Hepatocyte (in vitro differentiated cells): ENCODE measurements at regions not wholly inside any gene's neighbourhood (a gene's known extent, or its start where the extent isn't known, plus 50 kb on each side); places are given as distances from the start of the nearest gene placed in this dataset.

Experiments used
- DNase-seq: peaks from one replicate; pipeline ENCODE4 v3.0.0-alpha.2; 2016; ENCODE audit warnings: low spot score
- H2AFZ ChIP-seq: fragments of 200-600 bp; sonication (generic); 2 replicates; pipeline ENCODE4 v1.6.0; 2016; ENCODE audit warnings: antibody characterized with exemption, mild to moderate bottlenecking
- H3K27ac ChIP-seq: fragments of 200-600 bp; sonication (generic); 2 replicates; pipeline ENCODE4 v1.5.1; 2016; ENCODE audit warnings: mild to moderate bottlenecking
- H3K27me3 ChIP-seq: fragments of 200-600 bp; sonication (generic); 2 replicates; pipeline ENCODE4 v1.6.1; 2016
- H3K36me3 ChIP-seq: fragments of 200-600 bp; sonication (generic); replicated peaks from 2 replicates; pipeline ENCODE4 v1.5.1; 2016; ENCODE audit warnings: low read depth; ENCODE audit not compliant: insufficient read depth
- H3K4me1 ChIP-seq: fragments of 200-600 bp; sonication (generic); 2 replicates; pipeline ENCODE4 v1.5.1; 2016; ENCODE audit warnings: mild to moderate bottlenecking, moderate library complexity; ENCODE audit not compliant: insufficient read depth
- H3K4me2 ChIP-seq: fragments of 200-600 bp; sonication (generic); 2 replicates; pipeline ENCODE4 v1.6.0; 2016
- H3K4me3 ChIP-seq: fragments of 200-600 bp; sonication (generic); 2 replicates; pipeline ENCODE4 v1.5.1; 2016; ENCODE audit warnings: mild to moderate bottlenecking
- H3K79me2 ChIP-seq: fragments of 200-600 bp; sonication (generic); 2 replicates; pipeline ENCODE4 v1.6.0; 2017; ENCODE audit warnings: mild to moderate bottlenecking
- H3K9me2 ChIP-seq: fragments of 200-600 bp; sonication (generic); replicated peaks from 2 replicates; pipeline ENCODE4 v1.6.0; 2017; ENCODE audit warnings: mild to moderate bottlenecking; ENCODE audit not compliant: insufficient read depth
- H3K9me3 ChIP-seq: fragments of 200-600 bp; sonication (generic); 2 replicates; pipeline ENCODE4 v1.5.1; 2016; ENCODE audit warnings: low read depth, mild to moderate bottlenecking
- H4K20me1 ChIP-seq: fragments of 200-600 bp; sonication (generic); 2 replicates; pipeline ENCODE4 v1.6.0; 2016; ENCODE audit warnings: mild to moderate bottlenecking; ENCODE audit not compliant: insufficient read depth, poor library complexity, severe bottlenecking
- CTCF ChIP-seq: fragments of 200-600 bp; sonication (generic); IDR thresholded peaks from 2 replicates; pipeline ENCODE4 v1.5.1; 2016; ENCODE audit warnings: antibody characterized with exemption, mild to moderate bottlenecking; ENCODE audit not compliant: poor library complexity
- EZH2 ChIP-seq: fragments of 200-600 bp; sonication (generic); IDR thresholded peaks from 2 replicates; pipeline ENCODE4 v1.6.1; 2016; ENCODE audit warnings: antibody characterized with exemption, mild to moderate bottlenecking, borderline replicate concordance
- EZH2phosphoT487 ChIP-seq: fragments of 200-600 bp; sonication (generic); IDR thresholded peaks from one replicate; pipeline ENCODE4 v1.6.1; 2018; ENCODE audit warnings: antibody characterized with exemption, mild to moderate bottlenecking, low read depth, moderate library complexity; ENCODE audit not compliant: unreplicated experiment, severe bottlenecking
- WGBS: methylation state at CpG from one replicate; pipeline ENCODE4 v1.1.6; 2016; ENCODE audit warnings: low lambda C conversion rate; ENCODE audit errors: missing lambda C conversion rate; 5-methylcytosine and 5-hydroxymethylcytosine counted together

DNA sequence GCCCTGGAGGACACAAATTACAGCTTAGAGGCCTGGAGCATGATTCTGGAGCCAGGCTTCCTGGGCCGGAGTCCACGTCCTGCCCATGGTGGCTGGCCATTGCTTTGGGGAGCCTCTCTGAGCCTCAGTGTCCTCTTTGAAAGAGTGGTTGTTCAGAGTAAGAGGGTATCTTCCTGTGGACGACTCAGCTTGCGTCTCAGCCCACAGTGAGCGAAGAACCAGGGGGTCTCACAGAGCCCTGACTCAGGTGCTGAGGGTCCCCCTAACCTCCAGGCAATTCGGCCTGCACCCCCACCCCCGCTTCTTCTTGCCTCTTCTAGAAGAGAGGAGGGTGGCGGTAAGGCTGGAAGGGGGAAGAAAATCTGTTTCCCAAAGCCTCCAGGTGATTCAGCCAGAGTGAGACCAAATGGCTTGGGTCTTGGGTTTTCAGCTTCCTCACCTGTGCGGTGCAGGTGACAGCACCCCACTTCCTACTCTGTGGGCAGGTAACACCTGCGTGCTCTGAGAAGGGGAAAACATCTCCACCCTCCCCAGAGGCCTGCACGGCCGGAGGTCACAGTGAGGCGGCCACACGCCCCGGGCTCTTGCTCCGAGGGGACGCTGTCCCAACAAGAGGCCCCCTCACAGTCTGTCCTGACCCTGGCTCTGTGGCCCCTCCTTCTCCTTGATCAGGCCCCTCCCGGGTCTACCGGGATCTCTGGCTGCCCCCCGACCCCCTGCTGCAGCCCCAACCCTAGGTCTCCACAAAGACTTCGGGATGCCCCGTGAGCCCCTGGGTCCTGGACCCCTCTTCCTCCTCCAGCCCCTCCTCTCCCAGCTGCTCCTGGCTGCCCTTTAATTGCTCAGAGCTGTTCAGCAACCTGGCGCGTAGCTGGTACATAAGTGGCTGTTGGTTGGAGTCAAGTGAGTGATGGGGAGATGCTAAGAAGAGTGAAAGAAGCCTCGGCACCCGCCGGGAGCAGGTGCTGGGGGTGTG, 119.2 kb downstream of the METRNL start:
- no peak overlapping the region for H2AFZ ChIP-seq
- peaks cover 8% of the 10 kb centered on the region for H3K4me1 ChIP-seq
- H3K4me3 ChIP-seq = no peak overlapping the region
- 90% methylated on average over 27 of the region's 27 CpGs for WGBS
- no peaks in the 10 kb centered on the region for H3K36me3 ChIP-seq
- H4K20me1 ChIP-seq = no peaks in the 10 kb centered on the region
- H3K27ac ChIP-seq = no peak overlapping the region
- no peaks in the 10 kb centered on the region for H3K27me3 ChIP-seq
- H3K4me2 ChIP-seq = no peak overlapping the region
- H3K9me3 ChIP-seq = no peaks in the 10 kb centered on the region
- no peaks in the 10 kb centered on the region for H3K79me2 ChIP-seq
- H3K9me2 ChIP-seq = no peaks in the 10 kb centered on the region
- DNase-seq = no peak
- TF ChIP-seq EZH2 (no peak), CTCF (no peak), EZH2phosphoT487 (no peak)

DNA sequence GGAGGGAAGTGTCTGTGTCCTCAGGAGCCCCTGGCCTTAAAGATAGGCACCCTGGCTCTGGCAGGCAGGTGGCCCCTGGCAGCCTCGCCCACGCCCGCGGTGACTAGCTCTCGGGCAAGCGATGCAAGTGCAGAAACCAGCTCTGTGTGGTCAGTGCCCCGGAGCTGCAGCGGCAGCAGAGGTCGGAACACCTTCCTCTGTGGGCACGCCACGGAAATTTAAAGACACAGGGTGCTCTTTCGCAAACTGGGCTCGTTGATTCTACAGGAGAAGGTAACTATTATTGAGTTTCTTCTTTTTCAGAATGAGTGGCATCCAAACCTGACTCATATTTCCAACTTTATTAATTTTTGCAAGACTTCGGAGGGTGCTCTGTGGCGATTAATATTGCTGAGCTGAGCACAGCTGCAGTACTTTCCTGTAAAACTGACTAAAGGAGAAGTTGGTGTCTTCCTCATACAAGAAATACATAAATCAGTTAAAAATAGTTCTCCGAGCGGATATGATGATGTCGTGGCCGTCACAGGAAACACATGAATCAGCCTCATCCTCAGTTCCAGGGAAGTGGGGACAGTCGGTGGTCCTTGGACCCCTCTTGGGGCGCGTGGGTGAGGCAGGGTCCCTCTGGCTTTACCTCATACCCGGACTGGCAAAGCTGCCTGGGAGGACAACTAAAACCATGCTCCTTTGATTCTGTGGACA, 120.2 kb downstream of the METRNL start:
- Histone ChIP-seq H4K20me1 (no peaks in the 10 kb centered on the region), H3K4me3 (no peak overlapping the region), H3K4me1 (peaks cover 8% of the 10 kb centered on the region), H3K27me3 (no peaks in the 10 kb centered on the region), H3K9me2 (no peaks in the 10 kb centered on the region), H2AFZ (no peak overlapping the region), H3K79me2 (no peaks in the 10 kb centered on the region), H3K9me3 (no peaks in the 10 kb centered on the region), H3K4me2 (no peak overlapping the region), H3K36me3 (no peaks in the 10 kb centered on the region), H3K27ac (no peak overlapping the region)
- no peak for DNase-seq
- WGBS = 91% methylated on average over 23 of the region's 23 CpGs
- TF ChIP-seq EZH2phosphoT487 (no peak), CTCF (no peak), EZH2 (no peak)

DNA sequence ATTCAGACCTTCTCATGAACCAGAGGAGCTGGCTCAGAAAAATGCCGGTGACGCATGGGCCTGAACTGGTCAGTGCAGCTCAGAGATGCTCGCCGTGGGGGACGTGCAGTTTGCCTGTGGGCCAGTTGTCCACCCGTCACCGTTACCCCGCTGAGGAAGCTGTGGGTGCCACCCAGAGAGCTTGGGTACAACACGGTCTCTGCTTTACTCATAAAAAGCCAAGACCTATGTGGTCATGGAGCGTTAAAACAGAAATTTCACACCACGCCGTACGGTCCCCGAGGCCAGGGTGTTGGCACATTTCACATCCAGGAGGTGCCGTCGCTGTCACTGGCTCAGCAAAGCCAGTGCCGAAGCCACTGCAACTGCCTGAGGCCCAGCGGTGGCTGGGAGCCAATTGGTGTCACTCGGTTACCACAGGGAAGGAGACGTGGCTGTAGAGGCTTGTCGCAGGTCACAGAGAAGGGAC, 120.9 kb downstream of the METRNL start:
- no peaks in the 10 kb centered on the region for H3K79me2 ChIP-seq
- WGBS = 87% methylated on average over 21 of the region's 21 CpGs
- TF ChIP-seq EZH2phosphoT487 (no peak), CTCF (no peak), EZH2 (no peak)
- H3K9me3 ChIP-seq = no peaks in the 10 kb centered on the region
- no peaks in the 10 kb centered on the region for H4K20me1 ChIP-seq
- no peak overlapping the region for H2AFZ ChIP-seq
- H3K27ac ChIP-seq = no peak overlapping the region
- no peak overlapping the region for H3K4me3 ChIP-seq
- DNase-seq = no peak
- H3K4me1 ChIP-seq = peaks cover 4% of the 10 kb centered on the region
- H3K9me2 ChIP-seq = no peaks in the 10 kb centered on the region
- H3K36me3 ChIP-seq = no peaks in the 10 kb centered on the region
- H3K27me3 ChIP-seq = no peaks in the 10 kb centered on the region
- H3K4me2 ChIP-seq = no peak overlapping the region
